Ectodermal cell (in vitro differentiated cells): ENCODE measurements at regions not wholly inside any gene's neighbourhood (a gene's known extent, or its start where the extent isn't known, plus 50 kb on each side); places are given as distances from the start of the nearest gene placed in this dataset.

Source experiments
- H3K27ac ChIP-seq: 2 replicates; pipeline ENCODE4 v1.7.0; 2013; ENCODE audit warnings: mild to moderate bottlenecking, low read depth, low read length; ENCODE audit not compliant: insufficient read depth, poor library complexity, severe bottlenecking
- H3K27me3 ChIP-seq: 2 replicates; pipeline ENCODE4 v1.7.0; 2013; ENCODE audit warnings: mild to moderate bottlenecking, low read length; ENCODE audit not compliant: insufficient read depth, control insufficient read depth, poor library complexity, severe bottlenecking
- H3K36me3 ChIP-seq: one replicate; pipeline ENCODE4 v1.7.0; 2013; ENCODE audit warnings: low read length; ENCODE audit not compliant: control insufficient read depth, insufficient read depth
- H3K4me1 ChIP-seq: one replicate; pipeline ENCODE4 v1.7.0; 2013; ENCODE audit warnings: low read length; ENCODE audit not compliant: control insufficient read depth, insufficient read depth
- H3K4me3 ChIP-seq: 2 replicates; pipeline ENCODE4 v1.7.0; 2013; ENCODE audit warnings: low read depth, low read length, control low read depth; ENCODE audit not compliant: insufficient read depth
- H3K9me3 ChIP-seq: 2 replicates; pipeline ENCODE4 v1.7.0; 2013; ENCODE audit warnings: mild to moderate bottlenecking, low read length, moderate library complexity; ENCODE audit not compliant: control insufficient read depth
- WGBS, 2 experiments: methylation state at CpG; one replicate each; pipeline ENCODE4 v1.1.7; 2013; ENCODE audit warnings: missing lambda C conversion rate in 2 of 2; 5-methylcytosine and 5-hydroxymethylcytosine counted together

DNA sequence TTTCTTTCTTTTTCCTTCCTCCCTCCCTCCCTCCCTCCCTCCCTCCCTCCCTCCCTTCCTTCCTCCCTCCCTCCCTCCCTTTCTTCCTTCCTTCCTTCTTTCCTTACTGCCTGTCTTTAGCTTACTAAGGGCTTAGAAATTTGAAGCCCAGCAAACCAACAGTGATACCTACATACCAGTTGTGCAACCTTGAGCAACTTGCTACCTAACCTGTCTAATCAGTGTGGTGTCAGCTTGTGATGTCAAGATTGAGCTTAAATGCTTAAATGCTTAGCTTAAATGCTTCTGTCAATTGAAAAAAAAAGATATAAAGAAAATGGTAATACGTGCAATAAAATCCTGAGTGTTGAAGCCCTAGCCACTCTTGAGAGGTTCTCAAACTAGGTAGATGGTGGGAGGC lies 728.6 kb downstream of the TRIML1 start:
- no peak overlapping the region for H3K27ac ChIP-seq
- no peaks in the 10 kb centered on the region for H3K9me3 ChIP-seq
- no peaks in the 10 kb centered on the region for H3K27me3 ChIP-seq
- no peaks in the 10 kb centered on the region for H3K4me1 ChIP-seq
- no peak overlapping the region for H3K4me3 ChIP-seq
- no peaks in the 10 kb centered on the region for H3K36me3 ChIP-seq
- WGBS, 2 experiments, result no CpG with 5 or more reads among the region's 1 CpG

GRCh38 chr4:188869581-188869980 lies 730.3 kb downstream of the TRIML1 start:
- Histone ChIP-seq H3K36me3 (no peaks in the 10 kb centered on the region), H3K27me3 (no peaks in the 10 kb centered on the region), H3K9me3 (no peaks in the 10 kb centered on the region), H3K27ac (no peak overlapping the region), H3K4me3 (no peak overlapping the region), H3K4me1 (no peaks in the 10 kb centered on the region)
- whole genome bisulfite sequencing, 2 experiments, result 92 to 93% methylated on average over 8 of the region's 8 CpGs

DNA sequence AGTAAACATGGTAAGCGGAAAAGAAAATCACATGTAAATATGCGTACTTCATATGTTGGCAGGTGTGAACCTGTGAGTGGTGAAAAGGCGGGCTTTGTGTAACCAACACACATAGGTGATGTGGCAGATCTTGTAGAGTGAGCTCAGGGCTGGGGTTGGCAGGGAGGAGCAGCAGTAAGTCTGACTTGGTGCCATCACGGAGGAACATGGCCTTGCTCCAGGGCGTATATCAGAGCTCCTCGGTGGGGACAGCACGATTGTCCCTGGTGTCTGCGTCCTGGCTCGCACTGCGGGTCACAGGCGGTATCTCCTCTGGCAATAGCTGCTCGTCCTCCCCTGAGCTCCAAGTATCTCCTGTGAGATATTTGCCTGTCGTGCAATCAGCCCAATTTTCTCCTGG lies 733.6 kb downstream of the TRIML1 start:
- Histone ChIP-seq H3K36me3 (no peaks in the 10 kb centered on the region), H3K27ac (no peak overlapping the region), H3K4me1 (no peaks in the 10 kb centered on the region), H3K4me3 (no peak overlapping the region), H3K27me3 (no peaks in the 10 kb centered on the region), H3K9me3 (no peaks in the 10 kb centered on the region)
- 90 to 93% methylated on average over 13 of the region's 13 CpGs for WGBS, 2 experiments

DNA sequence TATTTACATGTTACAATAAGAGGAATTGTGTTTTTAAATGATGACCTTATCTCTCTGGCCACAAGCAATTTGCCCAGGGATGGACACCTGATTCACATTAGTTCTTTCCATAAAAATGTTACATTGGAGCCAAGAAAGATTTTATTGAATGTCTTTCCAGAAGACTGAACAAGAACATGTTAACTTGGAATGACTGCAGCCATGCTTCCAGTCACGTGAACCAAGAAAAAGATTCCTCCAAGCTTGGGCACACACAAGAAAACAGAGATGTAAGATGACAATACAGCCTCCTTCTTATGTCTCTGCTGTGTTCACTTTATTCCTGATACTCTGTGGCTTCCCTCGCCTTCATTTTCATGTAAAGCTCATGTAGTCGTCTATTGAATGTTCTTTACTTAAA lies 737.6 kb downstream of the TRIML1 start:
- no peaks in the 10 kb centered on the region for H3K36me3 ChIP-seq

DNA sequence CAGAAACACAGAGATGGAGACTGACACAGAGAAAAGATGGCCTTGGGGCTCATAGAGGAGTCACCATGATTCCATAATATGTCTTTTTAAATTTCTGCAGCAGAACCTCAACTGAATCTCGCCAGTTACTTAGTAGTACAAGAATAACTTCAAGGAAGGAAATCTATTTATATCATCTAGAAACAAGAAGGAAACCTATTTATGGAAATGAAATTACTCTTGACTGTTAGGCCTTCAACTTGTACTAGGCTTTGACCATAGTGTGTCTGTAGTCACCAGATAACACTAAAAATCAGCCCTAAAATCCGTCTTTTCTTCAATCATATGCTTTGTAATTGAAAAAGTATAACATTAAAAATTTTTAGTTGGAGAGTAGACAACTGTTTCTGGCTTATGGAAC lies 740.4 kb downstream of the TRIML1 start:
- H3K27ac ChIP-seq, result no peak overlapping the region

More for the DNA sequence above, 737.6 kb downstream of the TRIML1 start:
- Histone ChIP-seq H3K27me3 (no peaks in the 10 kb centered on the region), H3K4me1 (no peaks in the 10 kb centered on the region), H3K27ac (no peak overlapping the region), H3K4me3 (no peak overlapping the region), H3K9me3 (no peaks in the 10 kb centered on the region)
- WGBS, 2 experiments, result 92 to 96% methylated on average over 3 of the region's 3 CpGs

DNA sequence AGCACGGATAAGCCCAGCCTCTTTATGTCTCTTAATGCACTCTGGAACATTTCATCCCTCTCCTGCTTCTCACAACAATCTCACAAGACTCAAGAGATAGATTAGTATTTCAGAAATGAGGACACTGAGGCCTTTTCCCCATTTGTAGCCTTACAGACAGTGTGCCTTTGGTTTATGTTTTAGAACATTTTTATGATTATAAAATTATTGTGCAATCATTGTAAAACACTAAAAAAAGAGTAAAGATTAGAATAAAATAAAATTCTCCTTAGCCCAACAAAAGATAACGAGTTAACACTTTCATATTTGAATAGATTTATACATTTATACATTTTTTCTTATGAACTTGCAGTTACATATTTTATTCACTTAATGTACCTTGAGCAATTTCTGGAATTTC lies 748.7 kb downstream of the TRIML1 start:
- H3K27ac ChIP-seq, result no peak overlapping the region
- H3K4me1 ChIP-seq, result no peaks in the 10 kb centered on the region
- no peaks in the 10 kb centered on the region for H3K27me3 ChIP-seq
- WGBS, 2 experiments, result 90 to 92% methylated on average over 1 of the region's 2 CpGs
- H3K9me3 ChIP-seq, result no peaks in the 10 kb centered on the region
- no peak overlapping the region for H3K4me3 ChIP-seq
- no peaks in the 10 kb centered on the region for H3K36me3 ChIP-seq

More for the DNA sequence above, 740.4 kb downstream of the TRIML1 start:
- H3K36me3 ChIP-seq, result no peaks in the 10 kb centered on the region
- no peaks in the 10 kb centered on the region for H3K9me3 ChIP-seq
- H3K27me3 ChIP-seq, result no peaks in the 10 kb centered on the region
- H3K4me3 ChIP-seq, result no peak overlapping the region
- no peaks in the 10 kb centered on the region for H3K4me1 ChIP-seq
- WGBS, 2 experiments, result 100% methylated on average over 1 of the region's 2 CpGs; no CpG with 5 or more reads in 1 of the 2 experiments

- Histone ChIP-seq H3K36me3 (no peaks in the 10 kb centered on the region), H3K27ac (no peak overlapping the region), H3K9me3 (no peaks in the 10 kb centered on the region), H3K4me3 (no peak overlapping the region), H3K4me1 (no peaks in the 10 kb centered on the region), H3K27me3 (no peaks in the 10 kb centered on the region)
- 95 to 100% methylated on average over 2 of the region's 2 CpGs for WGBS, 2 experiments
Measured at GRCh38 chr4:188892837-188893236, 753.6 kb downstream of the TRIML1 start.

DNA sequence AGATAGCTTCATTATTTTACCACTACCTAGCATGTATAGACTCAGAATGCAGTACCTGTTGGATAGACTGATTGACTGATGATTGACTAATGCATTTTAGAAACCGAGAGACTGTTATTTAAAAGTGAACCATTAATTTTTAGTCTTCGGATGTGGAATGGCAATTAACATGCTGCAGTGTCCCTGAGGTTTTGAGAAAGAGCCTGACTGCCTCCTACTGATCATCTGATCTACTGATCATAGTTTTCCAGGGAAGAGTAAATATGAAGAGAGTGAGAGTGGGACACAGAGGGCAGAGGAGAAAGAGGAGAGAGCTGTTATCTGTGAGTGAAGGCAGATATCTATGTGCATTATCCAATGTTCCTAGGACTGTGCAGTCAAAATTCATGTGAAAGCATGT lies 764.7 kb downstream of the TRIML1 start:
- no peaks in the 10 kb centered on the region for H3K36me3 ChIP-seq
- H3K27ac ChIP-seq, result no peak overlapping the region
- H3K9me3 ChIP-seq, result no peaks in the 10 kb centered on the region
- 90 to 91% methylated on average over 2 of the region's 2 CpGs for WGBS, 2 experiments
- no peaks in the 10 kb centered on the region for H3K27me3 ChIP-seq
- H3K4me1 ChIP-seq, result no peaks in the 10 kb centered on the region
- H3K4me3 ChIP-seq, result no peak overlapping the region

- no peaks in the 10 kb centered on the region for H3K36me3 ChIP-seq
- 92 to 94% methylated on average over 12 of the region's 12 CpGs for WGBS, 2 experiments
- no peaks in the 10 kb centered on the region for H3K27me3 ChIP-seq
- no peak overlapping the region for H3K27ac ChIP-seq
- H3K9me3 ChIP-seq, result no peaks in the 10 kb centered on the region
- no peaks in the 10 kb centered on the region for H3K4me1 ChIP-seq
- no peak overlapping the region for H3K4me3 ChIP-seq
Measured at GRCh38 chr4:188904617-188905016, 765.4 kb downstream of the TRIML1 start.

GRCh38 chr4:188905248-188905647 lies 766.0 kb downstream of the TRIML1 start:
- WGBS, 2 experiments, result 86 to 87% methylated on average over 17 to 18 of the region's 18 CpGs
- H3K36me3 ChIP-seq, result no peaks in the 10 kb centered on the region

DNA sequence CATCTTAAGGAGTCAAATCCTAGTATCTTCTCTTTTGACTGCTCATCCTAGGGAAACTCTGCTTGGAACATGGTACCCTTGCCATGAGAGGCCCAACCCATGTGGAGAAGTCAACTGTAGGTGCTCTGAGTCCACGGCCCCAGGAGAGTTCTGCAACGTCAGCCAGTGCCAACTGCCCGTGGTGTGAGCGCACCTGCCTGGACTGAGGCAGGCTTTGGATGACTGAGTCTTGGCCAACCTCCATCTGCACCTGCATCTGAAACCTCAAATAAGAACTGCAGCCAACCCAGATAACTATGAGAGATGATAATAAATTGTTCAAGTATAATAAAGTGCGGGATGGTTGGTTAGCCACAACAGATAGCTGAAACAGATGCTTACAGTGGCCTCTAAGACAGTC lies 772.0 kb downstream of the TRIML1 start:
- 94 to 97% methylated on average over 5 of the region's 5 CpGs for WGBS, 2 experiments
- H3K36me3 ChIP-seq, result no peaks in the 10 kb centered on the region
- no peak overlapping the region for H3K27ac ChIP-seq

More at GRCh38 chr4:188905248-188905647, 766.0 kb downstream of the TRIML1 start:
- Histone ChIP-seq H3K27ac (no peak overlapping the region), H3K27me3 (no peaks in the 10 kb centered on the region), H3K9me3 (no peaks in the 10 kb centered on the region), H3K4me3 (no peak overlapping the region), H3K4me1 (no peaks in the 10 kb centered on the region)

More for the DNA sequence above, 772.0 kb downstream of the TRIML1 start:
- Histone ChIP-seq H3K9me3 (no peaks in the 10 kb centered on the region), H3K4me1 (no peaks in the 10 kb centered on the region), H3K4me3 (no peak overlapping the region), H3K27me3 (no peaks in the 10 kb centered on the region)
